Psoas muscle (tissue), 7 donors: ENCODE measurements at regions not wholly inside any gene's neighbourhood (a gene's known extent, or its start where the extent isn't known, plus 50 kb on each side); places are given as distances from the start of the nearest gene placed in this dataset.

Source experiments
- ATAC-seq, 4 donors: fragments of 200-7000 bp; cut with Tn5 transposase; one replicate each; pipeline ENCODE4 v1.9.1; 2020; ENCODE audit warnings: moderate library complexity in 3 of 4, mild to moderate bottlenecking in 2 of 4
- DNase-seq, 2 donors: peaks; one replicate each; pipeline ENCODE4 v3.0.0-alpha.2; 2020
- H3K27ac ChIP-seq: fragments of 200-600 bp; one replicate; pipeline ENCODE4 v1.8.0; 2022
- H3K27me3 ChIP-seq, 3 donors: fragments of 200-600 bp in 1 of 3; one replicate each; pipeline versions ENCODE4 v1.6.1 to v1.8.0; 2013 to 2022; ENCODE audit warnings: low read length in 2 of 3, mild to moderate bottlenecking in 2 of 3, moderate library complexity in 1 of 3; ENCODE audit not compliant: insufficient read depth in 3 of 3
- H3K36me3 ChIP-seq, 2 donors: fragments of 200-600 bp in 1 of 2; one replicate each; pipeline versions ENCODE4 v1.6.1 to v1.8.0; 2013 to 2022; ENCODE audit warnings: low read depth in 1 of 2, mild to moderate bottlenecking in 1 of 2, moderate library complexity in 1 of 2; ENCODE audit not compliant: insufficient read depth in 1 of 2
- H3K4me1 ChIP-seq: fragments of 200-600 bp; one replicate; pipeline ENCODE4 v1.8.0; 2022
- H3K4me3 ChIP-seq: fragments of 200-600 bp; one replicate; pipeline ENCODE4 v1.8.0; 2022; ENCODE audit warnings: mild to moderate bottlenecking
- H3K9me3 ChIP-seq: fragments of 200-600 bp; one replicate; pipeline ENCODE4 v1.8.0; 2022
- WGBS, 3 donors: extraction: QIAGEN DNeasy Blood & Tissue Kit; methylation state at CpG; one replicate each; pipeline versions ENCODE4 v1.1.6 to v1.1.7; 2013; 5-methylcytosine and 5-hydroxymethylcytosine counted together
- intact Hi-C, 2 donors: fragments of 100-400 bp; cut with DNase I; formaldehyde crosslinking; loops; one replicate each; pipeline versions ENCODE4 v1.11.0 to v1.14.2; 2022
- TF ChIP-seq, protein P1 (sequence below): fragments of 200-600 bp; IDR thresholded peaks from one replicate; pipeline ENCODE4 v1.8.0; 2022; ENCODE audit warnings: antibody characterized with exemption
- donor health status: healthy with polysubstance abuse.
- donor health status: DM: no; HTN: no; CAD: no; lungs with moderate emphysema.
- donor health status: Bipolar disorder and iron deficiency.
- donor health status: healthy.
- donor health status: DM: yes; HTN: yes; CAD: no.
- donor health status: DM: no; HTN: no; CAD: no.
- donor health status: DM: yes; HTN: yes; CAD: no.

DNA sequence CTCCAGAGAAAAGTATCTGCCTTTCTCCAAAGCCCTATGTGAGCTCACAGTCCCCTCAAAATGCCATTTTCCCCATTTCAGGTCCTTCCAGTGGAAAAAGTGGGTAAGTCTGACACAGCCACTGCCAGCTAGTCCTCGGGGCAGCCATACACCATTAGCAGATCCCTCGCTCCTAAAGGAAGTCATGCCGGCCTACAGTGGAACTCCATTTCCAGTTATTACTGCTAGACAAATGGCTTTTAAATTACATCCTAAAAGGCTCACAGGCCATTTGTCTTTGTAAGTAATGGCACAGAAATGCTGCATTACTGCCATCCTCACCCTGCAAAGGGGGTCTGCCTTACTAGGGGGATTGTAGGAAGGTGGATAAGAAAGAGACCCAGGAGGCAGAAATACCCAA, 259.4 kb upstream of the SIX2 start:
- Histone ChIP-seq H3K36me3 (no peaks in the 10 kb centered on the region), H3K9me3 (no peaks in the 10 kb centered on the region), H3K4me3 (no peak overlapping the region), H3K27ac (no peak overlapping the region), H3K4me1 (no peaks in the 10 kb centered on the region), H3K27me3 (no peaks in the 10 kb centered on the region)
- no peak for DNase-seq
- 86 to 88% (median 86%) methylated on average over 3 of the region's 3 CpGs for WGBS, 3 donors
- ATAC-seq = no peak
- intact Hi-C loops = no loop called here
- TF ChIP-seq, protein P1, sequence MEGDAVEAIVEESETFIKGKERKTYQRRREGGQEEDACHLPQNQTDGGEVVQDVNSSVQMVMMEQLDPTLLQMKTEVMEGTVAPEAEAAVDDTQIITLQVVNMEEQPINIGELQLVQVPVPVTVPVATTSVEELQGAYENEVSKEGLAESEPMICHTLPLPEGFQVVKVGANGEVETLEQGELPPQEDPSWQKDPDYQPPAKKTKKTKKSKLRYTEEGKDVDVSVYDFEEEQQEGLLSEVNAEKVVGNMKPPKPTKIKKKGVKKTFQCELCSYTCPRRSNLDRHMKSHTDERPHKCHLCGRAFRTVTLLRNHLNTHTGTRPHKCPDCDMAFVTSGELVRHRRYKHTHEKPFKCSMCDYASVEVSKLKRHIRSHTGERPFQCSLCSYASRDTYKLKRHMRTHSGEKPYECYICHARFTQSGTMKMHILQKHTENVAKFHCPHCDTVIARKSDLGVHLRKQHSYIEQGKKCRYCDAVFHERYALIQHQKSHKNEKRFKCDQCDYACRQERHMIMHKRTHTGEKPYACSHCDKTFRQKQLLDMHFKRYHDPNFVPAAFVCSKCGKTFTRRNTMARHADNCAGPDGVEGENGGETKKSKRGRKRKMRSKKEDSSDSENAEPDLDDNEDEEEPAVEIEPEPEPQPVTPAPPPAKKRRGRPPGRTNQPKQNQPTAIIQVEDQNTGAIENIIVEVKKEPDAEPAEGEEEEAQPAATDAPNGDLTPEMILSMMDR = no peak

DNA sequence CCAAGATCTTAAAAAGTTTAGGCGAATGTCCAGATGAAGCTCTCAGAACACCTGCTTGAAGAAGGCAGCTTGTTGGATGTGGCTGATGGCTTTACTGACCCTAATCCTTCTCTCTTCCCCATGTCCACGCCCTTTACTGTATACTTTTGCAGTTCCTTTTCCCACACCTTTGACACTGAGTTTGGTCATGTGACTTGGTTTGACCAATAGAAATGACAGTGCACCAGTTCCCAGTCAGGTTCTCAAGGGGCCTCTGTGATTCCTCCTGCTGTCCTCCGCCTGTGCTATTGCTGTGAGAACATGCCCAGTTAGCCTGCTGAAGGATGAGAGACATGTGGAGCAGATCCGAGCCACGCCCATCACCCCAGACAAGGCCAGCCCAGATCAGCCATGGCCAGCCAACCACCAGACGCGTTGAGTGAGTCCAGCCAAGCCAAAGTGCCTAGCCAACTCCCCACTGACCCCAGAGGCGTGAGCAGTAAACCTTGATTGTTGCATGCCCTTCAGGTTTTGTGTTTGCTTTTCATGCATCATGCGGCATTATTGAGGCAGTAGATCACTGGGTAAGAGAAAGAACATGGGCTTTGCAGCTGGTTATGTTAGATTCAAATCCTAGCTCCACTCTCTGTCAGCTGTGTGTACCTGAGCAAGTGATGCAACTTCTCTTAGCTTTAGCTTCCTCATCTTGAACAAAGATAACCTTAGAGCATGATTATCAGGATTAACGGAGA, 258.0 kb upstream of the SIX2 start:
- H3K27me3 ChIP-seq = no peaks in the 10 kb centered on the region
- intact Hi-C loops = no loop called here

DNA sequence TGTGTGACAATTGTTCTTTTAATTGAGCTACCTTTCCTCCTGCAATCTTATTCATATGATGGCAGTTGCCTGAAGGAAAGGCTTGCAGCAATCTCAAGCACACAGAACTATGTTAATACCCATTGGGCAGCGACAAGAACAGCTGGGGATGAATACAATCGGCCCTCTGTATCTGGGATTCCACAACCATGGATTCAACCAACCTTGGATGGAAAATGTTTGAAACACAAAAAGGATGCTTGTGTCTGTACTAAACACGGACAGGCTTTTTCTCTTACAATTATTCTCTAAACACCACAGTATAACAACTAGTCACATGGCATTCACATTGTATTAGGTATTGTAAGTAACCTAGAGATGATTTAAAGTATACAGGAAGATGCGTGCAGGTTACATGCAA, 256.1 kb upstream of the SIX2 start:
- no peak for ATAC-seq
- TF ChIP-seq, protein P1 = no peak
- intact Hi-C loops = no loop called here

More for the DNA sequence above, 258.0 kb upstream of the SIX2 start:
- Histone ChIP-seq H3K27ac (no peak overlapping the region), H3K36me3 (no peaks in the 10 kb centered on the region), H3K4me3 (no peak overlapping the region), H3K4me1 (no peaks in the 10 kb centered on the region), H3K9me3 (no peaks in the 10 kb centered on the region)
- DNase-seq = no peak
- TF ChIP-seq, protein P1 = no peak
- WGBS, 3 donors = 90 to 95% (median 91%) methylated on average over 10 of the region's 10 CpGs
- ATAC-seq = no peak

DNA sequence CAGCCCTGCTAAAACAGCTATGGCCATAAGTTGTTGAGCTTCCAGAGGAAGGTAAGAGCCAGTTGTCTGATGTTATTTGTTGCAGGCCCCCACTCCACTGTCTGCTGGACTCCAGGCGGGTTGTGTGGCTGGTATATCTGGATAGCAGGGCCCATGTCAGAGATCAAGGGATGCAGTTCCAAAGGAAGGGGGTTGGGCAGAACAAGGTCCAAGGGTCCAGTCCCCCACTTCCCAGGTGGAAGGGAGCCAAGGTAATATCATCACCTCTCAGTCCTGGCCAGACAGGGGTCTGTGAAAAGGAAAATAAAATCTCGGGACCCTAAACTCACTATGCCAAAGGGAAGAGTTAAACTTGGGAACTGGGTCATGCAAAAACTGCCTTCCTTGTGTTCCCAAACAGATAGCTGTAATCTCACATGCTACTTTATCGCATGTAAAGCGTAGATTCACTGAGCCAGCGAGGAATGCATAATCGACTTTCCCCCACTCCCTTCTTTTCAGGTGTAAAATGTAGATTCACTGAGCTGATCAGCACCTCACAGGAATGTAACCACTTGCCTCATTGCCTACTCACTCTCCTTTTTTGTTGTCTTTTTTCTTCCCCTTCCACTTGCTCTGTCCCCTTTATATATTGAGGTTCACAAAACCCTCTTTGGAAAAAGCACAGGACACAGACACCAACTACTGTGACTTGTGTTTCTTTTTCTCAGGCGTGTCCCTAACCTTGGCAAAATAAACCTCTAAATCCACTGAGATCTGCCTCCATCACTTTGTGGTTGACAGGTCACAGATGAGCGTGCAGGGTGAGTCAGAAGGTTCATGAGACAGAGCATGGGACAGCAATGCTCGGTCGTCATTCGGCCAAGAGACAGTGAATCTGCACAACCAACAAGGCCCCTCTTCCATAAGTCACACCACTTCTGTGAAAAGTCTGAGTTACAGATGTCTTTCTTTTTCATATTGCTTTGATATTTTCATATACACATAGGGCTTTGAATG, 255.3 kb upstream of the SIX2 start:
- Histone ChIP-seq H3K27ac (no peak overlapping the region), H3K4me1 (peaks cover under 1% of the 10 kb centered on the region), H3K27me3 (no peaks in the 10 kb centered on the region), H3K36me3 (no peaks in the 10 kb centered on the region), H3K9me3 (no peaks in the 10 kb centered on the region), H3K4me3 (no peak overlapping the region)
- TF ChIP-seq, protein P1 = no peak
- intact Hi-C loops = no loop called here
- 91 to 92% (median 91%) methylated on average over 11 of the region's 11 CpGs for WGBS, 3 donors
- ATAC-seq (peak in 1 of 4 donors; percentile 56), DNase-seq (no peak)

More for the DNA sequence above, 256.1 kb upstream of the SIX2 start:
- H3K27me3 ChIP-seq = no peaks in the 10 kb centered on the region
- H3K9me3 ChIP-seq = no peaks in the 10 kb centered on the region
- no peak overlapping the region for H3K27ac ChIP-seq
- H3K4me3 ChIP-seq = no peak overlapping the region
- WGBS, 3 donors = 70 to 80% (median 75%) methylated on average over 4 of the region's 4 CpGs
- H3K36me3 ChIP-seq = no peaks in the 10 kb centered on the region
- no peak for DNase-seq
- H3K4me1 ChIP-seq = no peaks in the 10 kb centered on the region
